SK-N-SH (cell line): ENCODE measurements at regions not wholly inside any gene's neighbourhood (a gene's known extent, or its start where the extent isn't known, plus 50 kb on each side); places are given as distances from the start of the nearest gene placed in this dataset.

Experiments used
- CTCF ChIA-PET: fragments of 300-600, 350-600 bp; formaldehyde crosslinking; extraction: SDS; loops from one replicate; lab custom pipeline; 2021; lab: Yijun Ruan, JAX
- POLR2A ChIA-PET: fragments of 350-600 bp; sonication (Branson Sonifier 250); formaldehyde crosslinking; extraction: SDS; loops from one replicate; lab custom pipeline; 2020; ENCODE audit warnings: antibody characterized with exemption, inconsistent platforms; lab: Yijun Ruan, JAX
- DNase-seq: peaks from one replicate; pipeline ENCODE4 v3.0.0; 2012
- H2AFZ ChIP-seq: fragments of 200-600 bp; sonication (generic); 2 replicates; pipeline ENCODE4 v1.8.1; 2016; ENCODE audit warnings: antibody characterized with exemption, mild to moderate bottlenecking, low read depth
- H3F3A ChIP-seq: fragments of 200-600 bp; sonication (generic); replicated peaks from 2 replicates; pipeline ENCODE3; 2016; ENCODE audit warnings: antibody characterized with exemption, mild to moderate bottlenecking; ENCODE audit not compliant: insufficient read depth
- H3K27ac ChIP-seq, 2 experiments: fragments of 200-500 bp in 1 of 2; fragments of 200-600 bp in 1 of 2; sonication (Bioruptor generic) in 1 of 2; sonication (generic), shearing (Covaris generic) in 1 of 2; 2 replicates each; pipeline versions ENCODE4 v1.5.1 to v1.6.1; 2014 to 2016; ENCODE audit warnings: low read depth in 2 of 2, inconsistent platforms in 1 of 2, low read length in 1 of 2, mild to moderate bottlenecking in 1 of 2, mixed read lengths in 1 of 2
- H3K27me3 ChIP-seq: fragments of 200-600 bp; sonication (generic), shearing (Covaris generic); 2 replicates; pipeline ENCODE4 v1.6.1; 2016; ENCODE audit warnings: mixed run types; ENCODE audit not compliant: insufficient read depth
- H3K36me3 ChIP-seq, 2 experiments: fragments of 200-500 bp in 1 of 2; fragments of 200-600 bp in 1 of 2; sonication (Bioruptor generic) in 1 of 2; sonication (generic) in 1 of 2; replicated peaks in 1 of 2; 2 replicates each; pipeline versions ENCODE3 to v1.5.1; 2014 to 2016; ENCODE audit warnings: low read length in 1 of 2, mild to moderate bottlenecking in 1 of 2; ENCODE audit not compliant: insufficient read depth in 2 of 2, control insufficient read depth in 1 of 2
- H3K4me1 ChIP-seq, 2 experiments: fragments of 200-500 bp in 1 of 2; fragments of 200-600 bp in 1 of 2; sonication (Bioruptor generic) in 1 of 2; sonication (generic), shearing (Covaris generic) in 1 of 2; 2 replicates each; pipeline versions ENCODE4 v1.5.1 to v1.6.1; 2014 to 2016; ENCODE audit warnings: low read depth in 1 of 2, low read length in 1 of 2, mixed run types in 1 of 2; ENCODE audit not compliant: insufficient read depth in 2 of 2, control insufficient read depth in 1 of 2
- H3K4me2 ChIP-seq: fragments of 200-600 bp; sonication (generic), shearing (Covaris generic); 2 replicates; pipeline ENCODE4 v1.6.1; 2017; ENCODE audit warnings: mixed run types
- H3K4me3 ChIP-seq, 2 experiments: fragments of 200-500 bp in 1 of 2; fragments of 200-600 bp in 1 of 2; sonication (Bioruptor generic) in 1 of 2; sonication (generic), shearing (Covaris generic) in 1 of 2; 2 replicates each; pipeline versions ENCODE4 v1.5.1 to v1.8.1; 2014 to 2016; ENCODE audit warnings: low read depth in 2 of 2, inconsistent platforms in 1 of 2, low read length in 1 of 2, mild to moderate bottlenecking in 1 of 2, mixed read lengths in 1 of 2, moderate library complexity in 1 of 2
- H3K79me2 ChIP-seq: fragments of 200-600 bp; sonication (generic); 2 replicates; pipeline ENCODE4 v1.8.1; 2017; ENCODE audit warnings: mild to moderate bottlenecking; ENCODE audit not compliant: insufficient read depth
- H3K9ac ChIP-seq: fragments of 200-600 bp; sonication (generic); 2 replicates; pipeline ENCODE4 v1.6.1; 2017; ENCODE audit warnings: mixed run types
- H3K9me2 ChIP-seq: fragments of 200-600 bp; sonication (generic); 2 replicates; pipeline ENCODE4 v1.6.1; 2017; ENCODE audit warnings: mixed run types
- H3K9me3 ChIP-seq: fragments of 200-600 bp; sonication (generic); 2 replicates; pipeline ENCODE4 v1.6.1; 2017; ENCODE audit warnings: mixed run types, mild to moderate bottlenecking, moderate library complexity
- H4K20me1 ChIP-seq: fragments of 200-600 bp; sonication (generic); 2 replicates; pipeline ENCODE4 v1.6.1; 2017; ENCODE audit warnings: mild to moderate bottlenecking, mixed run types; ENCODE audit not compliant: insufficient read depth
- CTCF ChIP-seq: fragments of 200-600 bp; sonication (generic); IDR thresholded peaks from 2 replicates; pipeline ENCODE4 v1.6.1; 2017; ENCODE audit warnings: antibody characterized with exemption, mild to moderate bottlenecking, moderate library complexity
- EP300 ChIP-seq, 2 experiments: IDR thresholded peaks; 2 replicates each; pipeline versions ENCODE4 v1.4.0 to v1.6.1; 2012; ENCODE audit warnings: borderline replicate concordance in 1 of 2, low read depth in 1 of 2, low read length in 1 of 2
- FOSL2 ChIP-seq: IDR thresholded peaks from 2 replicates; pipeline ENCODE4 v1.4.0; 2012; ENCODE audit warnings: low read depth, mild to moderate bottlenecking, moderate library complexity, borderline replicate concordance
- FOXJ3 ChIP-seq: sonication (generic); formaldehyde crosslinking; IDR thresholded peaks from 2 replicates; pipeline ENCODE4 v1.5.1; 2020; ENCODE audit warnings: mild to moderate bottlenecking, missing genetic modification reagents
- IRF3 ChIP-seq: fragments of 150-350 bp; IDR thresholded peaks from 2 replicates; pipeline ENCODE4 v1.6.1; 2016; ENCODE audit warnings: mild to moderate bottlenecking, low read depth, low read length
- MEF2A ChIP-seq: IDR thresholded peaks from 2 replicates; pipeline ENCODE4 v1.4.0; 2012; ENCODE audit warnings: low read depth, borderline replicate concordance
- NFIC ChIP-seq: IDR thresholded peaks from 2 replicates; pipeline ENCODE4 v1.4.0; 2012; ENCODE audit warnings: borderline replicate concordance
- RFX5 ChIP-seq: IDR thresholded peaks from 2 replicates; pipeline ENCODE4 v1.6.1; 2012; ENCODE audit warnings: mild to moderate bottlenecking, improper control_type of control experiment, low read length
- RXRA ChIP-seq: IDR thresholded peaks from 2 replicates; pipeline ENCODE4 v1.4.0; 2012; ENCODE audit warnings: low read depth, mild to moderate bottlenecking, borderline replicate concordance
- SIN3A ChIP-seq: IDR thresholded peaks from 2 replicates; pipeline ENCODE4 v1.6.1; 2012; ENCODE audit warnings: low read depth, mild to moderate bottlenecking, low read length, moderate library complexity, borderline replicate concordance
- SMC3 ChIP-seq: IDR thresholded peaks from 2 replicates; pipeline ENCODE4 v1.6.1; 2012; ENCODE audit warnings: low read depth, low read length, improper control_type of control experiment
- TAF1 ChIP-seq: IDR thresholded peaks from 2 replicates; pipeline ENCODE4 v1.6.1; 2012; ENCODE audit warnings: low read depth, mild to moderate bottlenecking, low read length, moderate library complexity, borderline replicate concordance
- TCF12 ChIP-seq: IDR thresholded peaks from 2 replicates; pipeline ENCODE4 v1.4.0; 2012
- TEAD4 ChIP-seq: IDR thresholded peaks from 2 replicates; pipeline ENCODE4 v1.4.0; 2012; ENCODE audit warnings: mild to moderate bottlenecking, borderline replicate concordance; ENCODE audit not compliant: insufficient read depth
- YY1 ChIP-seq: IDR thresholded peaks from 2 replicates; pipeline ENCODE4 v1.4.0; 2012; ENCODE audit warnings: low read depth, mild to moderate bottlenecking
- WGBS: methylation state at CpG from one replicate; pipeline ENCODE4 v1.1.6; 2017; ENCODE audit warnings: low lambda C conversion rate; 5-methylcytosine and 5-hydroxymethylcytosine counted together
- TF ChIP-seq, protein P1 (sequence below): IDR thresholded peaks from 2 replicates; pipeline ENCODE4 v1.6.1; 2012; ENCODE audit warnings: mild to moderate bottlenecking, low read depth, low read length, moderate library complexity
- TF ChIP-seq, protein P2 (sequence below): fragments of 150-350 bp; IDR thresholded peaks from 2 replicates; pipeline ENCODE4 v1.6.1; 2017; ENCODE audit warnings: antibody characterized with exemption, low read length, low read depth, borderline replicate concordance

GRCh38 chr6:75023634-75024033, 182.2 kb downstream of the COL12A1 start:
- TF ChIP-seq TCF12 (no peak), SIN3A (no peak), FOSL2 (no peak), NFIC (no peak), TAF1 (no peak), RXRA (no peak), MEF2A (no peak), CTCF (no peak), IRF3 (no peak), YY1 (no peak), RFX5 (no peak)
- TF ChIP-seq, protein P1, sequence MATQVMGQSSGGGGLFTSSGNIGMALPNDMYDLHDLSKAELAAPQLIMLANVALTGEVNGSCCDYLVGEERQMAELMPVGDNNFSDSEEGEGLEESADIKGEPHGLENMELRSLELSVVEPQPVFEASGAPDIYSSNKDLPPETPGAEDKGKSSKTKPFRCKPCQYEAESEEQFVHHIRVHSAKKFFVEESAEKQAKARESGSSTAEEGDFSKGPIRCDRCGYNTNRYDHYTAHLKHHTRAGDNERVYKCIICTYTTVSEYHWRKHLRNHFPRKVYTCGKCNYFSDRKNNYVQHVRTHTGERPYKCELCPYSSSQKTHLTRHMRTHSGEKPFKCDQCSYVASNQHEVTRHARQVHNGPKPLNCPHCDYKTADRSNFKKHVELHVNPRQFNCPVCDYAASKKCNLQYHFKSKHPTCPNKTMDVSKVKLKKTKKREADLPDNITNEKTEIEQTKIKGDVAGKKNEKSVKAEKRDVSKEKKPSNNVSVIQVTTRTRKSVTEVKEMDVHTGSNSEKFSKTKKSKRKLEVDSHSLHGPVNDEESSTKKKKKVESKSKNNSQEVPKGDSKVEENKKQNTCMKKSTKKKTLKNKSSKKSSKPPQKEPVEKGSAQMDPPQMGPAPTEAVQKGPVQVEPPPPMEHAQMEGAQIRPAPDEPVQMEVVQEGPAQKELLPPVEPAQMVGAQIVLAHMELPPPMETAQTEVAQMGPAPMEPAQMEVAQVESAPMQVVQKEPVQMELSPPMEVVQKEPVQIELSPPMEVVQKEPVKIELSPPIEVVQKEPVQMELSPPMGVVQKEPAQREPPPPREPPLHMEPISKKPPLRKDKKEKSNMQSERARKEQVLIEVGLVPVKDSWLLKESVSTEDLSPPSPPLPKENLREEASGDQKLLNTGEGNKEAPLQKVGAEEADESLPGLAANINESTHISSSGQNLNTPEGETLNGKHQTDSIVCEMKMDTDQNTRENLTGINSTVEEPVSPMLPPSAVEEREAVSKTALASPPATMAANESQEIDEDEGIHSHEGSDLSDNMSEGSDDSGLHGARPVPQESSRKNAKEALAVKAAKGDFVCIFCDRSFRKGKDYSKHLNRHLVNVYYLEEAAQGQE: no peak
- Histone ChIP-seq H3F3A (no peaks in the 10 kb centered on the region), H3K9me2 (0 out of 2 replicates have a peak, but pooled peaks cover 2% of the 10 kb centered on the region), H3K27ac (no peak overlapping the region), H3K9ac (no peak overlapping the region), H3K36me3 (no peaks in the 10 kb centered on the region), H3K27me3 (no peaks in the 10 kb centered on the region), H3K4me1 (no peaks in the 10 kb centered on the region), H2AFZ (no peak overlapping the region), H3K9me3 (no peaks in the 10 kb centered on the region), H3K79me2 (no peaks in the 10 kb centered on the region), H3K4me3 (no peak overlapping the region), H4K20me1 (no peaks in the 10 kb centered on the region), H3K4me2 (no peak overlapping the region)
- no peak for DNase-seq
- ChIA-PET CTCF (no interaction called here), POLR2A (no interaction called here)

DNA sequence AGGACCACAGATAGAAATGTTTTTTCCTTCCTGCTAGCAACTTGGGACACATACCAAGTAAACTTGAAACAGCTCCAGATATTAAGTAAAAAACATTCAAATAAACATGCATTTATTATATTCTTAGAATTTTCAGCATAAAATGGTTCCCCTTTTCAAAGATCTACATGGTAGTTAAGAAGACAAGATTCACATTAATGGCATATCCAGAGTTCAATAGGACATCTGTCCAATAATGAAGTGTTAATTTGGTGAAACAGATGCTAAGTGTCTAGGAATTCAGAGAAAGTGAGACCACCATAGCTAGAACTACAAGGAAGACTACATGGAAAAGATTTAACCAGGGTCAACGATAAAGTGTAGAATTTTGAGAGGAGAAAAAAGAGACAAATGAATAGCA, 184.9 kb downstream of the COL12A1 start:
- CTCF ChIA-PET: no interaction called here
- no peaks in the 10 kb centered on the region for H3K36me3 ChIP-seq
- TF ChIP-seq TEAD4 (no peak), FOXJ3 (CRISPR knock-in tag) (no peak), EP300 (IDR thresholded peaks at IDR 0.05; ENCODE audit: borderline replicate concordance in 1 of 2, low read depth in 1 of 2, low read length in 1 of 2) (no peak), SMC3 (no peak)
- TF ChIP-seq, protein P2, sequence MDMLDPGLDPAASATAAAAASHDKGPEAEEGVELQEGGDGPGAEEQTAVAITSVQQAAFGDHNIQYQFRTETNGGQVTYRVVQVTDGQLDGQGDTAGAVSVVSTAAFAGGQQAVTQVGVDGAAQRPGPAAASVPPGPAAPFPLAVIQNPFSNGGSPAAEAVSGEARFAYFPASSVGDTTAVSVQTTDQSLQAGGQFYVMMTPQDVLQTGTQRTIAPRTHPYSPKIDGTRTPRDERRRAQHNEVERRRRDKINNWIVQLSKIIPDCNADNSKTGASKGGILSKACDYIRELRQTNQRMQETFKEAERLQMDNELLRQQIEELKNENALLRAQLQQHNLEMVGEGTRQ: no peak
- TF ChIP-seq, protein P1: no peak

More for the DNA sequence above, 184.9 kb downstream of the COL12A1 start:
- WGBS: 2% methylated on average over 1 of the region's 1 CpG
- POLR2A ChIA-PET: no interaction called here
- DNase-seq: no peak
- Histone ChIP-seq H4K20me1 (no peaks in the 10 kb centered on the region), H3K4me1 (no peaks in the 10 kb centered on the region), H3K79me2 (no peaks in the 10 kb centered on the region), H3K9ac (no peak overlapping the region), H3K4me2 (no peak overlapping the region), H3K9me3 (no peaks in the 10 kb centered on the region), H3K27me3 (no peaks in the 10 kb centered on the region), H3K27ac (no peak overlapping the region), H2AFZ (no peak overlapping the region), H3F3A (no peaks in the 10 kb centered on the region), H3K4me3 (no peak overlapping the region), H3K9me2 (0 out of 2 replicates have a peak, but pooled peaks cover 2% of the 10 kb centered on the region)
